Neural progenitor cell (in vitro differentiated cells): ENCODE measurements at regions not wholly inside any gene's neighbourhood (a gene's known extent, or its start where the extent isn't known, plus 50 kb on each side); places are given as distances from the start of the nearest gene placed in this dataset.
"Not testable (repeated sequence)": the region's sequence is repeated elsewhere in the genome, so short reads cannot be mapped to it uniquely, and the experiment has no call there.

Experiments
- DNase-seq: peaks from one replicate; pipeline ENCODE4 v3.0.0-alpha.2; 2016; ENCODE audit warnings: low spot score
- H2AFZ ChIP-seq: fragments of 200-600 bp; sonication (generic); replicated peaks from 2 replicates; pipeline ENCODE4 v1.6.1; 2016; ENCODE audit warnings: antibody characterized with exemption
- H3F3A ChIP-seq: fragments of 200-600 bp; sonication (generic); 2 replicates; pipeline ENCODE4 v1.6.1; 2016; ENCODE audit warnings: antibody characterized with exemption, low read depth
- H3K27ac ChIP-seq: fragments of 200-600 bp; sonication (generic); 2 replicates; pipeline ENCODE4 v1.5.1; 2016; ENCODE audit warnings: mild to moderate bottlenecking
- H3K27me3 ChIP-seq: fragments of 200-600 bp; sonication (generic); 2 replicates; pipeline ENCODE4 v1.6.1; 2016; ENCODE audit warnings: mild to moderate bottlenecking, moderate library complexity
- H3K36me3 ChIP-seq: fragments of 200-600 bp; sonication (generic); 2 replicates; pipeline ENCODE4 v1.5.1; 2016
- H3K4me1 ChIP-seq: fragments of 200-600 bp; sonication (generic); 2 replicates; pipeline ENCODE4 v1.6.1; 2016; ENCODE audit warnings: mixed run types
- H3K4me2 ChIP-seq: fragments of 200-600 bp; sonication (generic); 2 replicates; pipeline ENCODE4 v1.6.1; 2016
- H3K4me3 ChIP-seq: fragments of 200-600 bp; sonication (generic); 2 replicates; pipeline ENCODE4 v1.5.1; 2016
- H3K79me2 ChIP-seq: fragments of 200-600 bp; sonication (generic); 2 replicates; pipeline ENCODE4 v1.6.1; 2016; ENCODE audit warnings: low read depth
- H3K9ac ChIP-seq: fragments of 200-600 bp; sonication (generic); 2 replicates; pipeline ENCODE4 v1.6.1; 2016
- H3K9me3 ChIP-seq: fragments of 200-600 bp; sonication (generic); 2 replicates; pipeline ENCODE4 v1.5.1; 2016; ENCODE audit warnings: low read depth
- H4K20me1 ChIP-seq: fragments of 200-600 bp; sonication (generic); 2 replicates; pipeline ENCODE4 v1.6.1; 2016; ENCODE audit warnings: low read depth
- H3K27ac Mint-ChIP-seq: 3 replicates; pipeline ENCODE4 v1.8.0; 2021; ENCODE audit warnings: mixed read lengths
- H3K27me3 Mint-ChIP-seq: 2 replicates; pipeline ENCODE4 v1.8.0; 2022; ENCODE audit warnings: low read depth, mild to moderate bottlenecking, inconsistent platforms, moderate library complexity, mixed read lengths; ENCODE audit not compliant: insufficient read depth
- H3K36me3 Mint-ChIP-seq: 3 replicates; pipeline ENCODE4 v1.8.0; 2021; ENCODE audit warnings: mixed read lengths
- H3K4me1 Mint-ChIP-seq: 3 replicates; pipeline ENCODE4 v1.8.0; 2021; ENCODE audit warnings: mixed read lengths
- H3K4me3 Mint-ChIP-seq: 3 replicates; pipeline ENCODE4 v1.8.0; 2021; ENCODE audit warnings: mild to moderate bottlenecking, moderate library complexity, mixed read lengths
- H3K9me3 Mint-ChIP-seq: 3 replicates; pipeline ENCODE4 v1.8.0; 2020; ENCODE audit warnings: mixed read lengths
- TF ChIP-seq, protein P1 (sequence below): fragments of 200-600 bp; sonication (generic); IDR thresholded peaks from 2 replicates; pipeline ENCODE4 v1.5.1; 2017; ENCODE audit warnings: antibody characterized with exemption, mild to moderate bottlenecking

- peak; percentile 60 for DNase-seq
- Histone ChIP-seq H3F3A (peaks cover 12% of the 10 kb centered on the region), H3K27me3 (peaks cover 29% of the 10 kb centered on the region), H2AFZ (peak overlapping the region; percentile 79), H3K4me2 (peak overlapping the region; percentile 73), H3K4me3 (peak overlapping the region; percentile 28)
- H3K4me3 Mint-ChIP-seq, result peak overlapping the region; percentile 41
- peaks cover 19% of the 10 kb centered on the region for H3K4me1 Mint-ChIP-seq
- H3K9me3 Mint-ChIP-seq, H3K9me3 ChIP-seq, H3K27me3 Mint-ChIP-seq, H3K36me3 Mint-ChIP-seq, H4K20me1 ChIP-seq, H3K36me3 ChIP-seq, H3K9ac ChIP-seq, H3K27ac Mint-ChIP-seq, H3K4me1 ChIP-seq, H3K27ac ChIP-seq, H3K79me2 ChIP-seq: not testable (repeated sequence)
- TF ChIP-seq, protein P1, sequence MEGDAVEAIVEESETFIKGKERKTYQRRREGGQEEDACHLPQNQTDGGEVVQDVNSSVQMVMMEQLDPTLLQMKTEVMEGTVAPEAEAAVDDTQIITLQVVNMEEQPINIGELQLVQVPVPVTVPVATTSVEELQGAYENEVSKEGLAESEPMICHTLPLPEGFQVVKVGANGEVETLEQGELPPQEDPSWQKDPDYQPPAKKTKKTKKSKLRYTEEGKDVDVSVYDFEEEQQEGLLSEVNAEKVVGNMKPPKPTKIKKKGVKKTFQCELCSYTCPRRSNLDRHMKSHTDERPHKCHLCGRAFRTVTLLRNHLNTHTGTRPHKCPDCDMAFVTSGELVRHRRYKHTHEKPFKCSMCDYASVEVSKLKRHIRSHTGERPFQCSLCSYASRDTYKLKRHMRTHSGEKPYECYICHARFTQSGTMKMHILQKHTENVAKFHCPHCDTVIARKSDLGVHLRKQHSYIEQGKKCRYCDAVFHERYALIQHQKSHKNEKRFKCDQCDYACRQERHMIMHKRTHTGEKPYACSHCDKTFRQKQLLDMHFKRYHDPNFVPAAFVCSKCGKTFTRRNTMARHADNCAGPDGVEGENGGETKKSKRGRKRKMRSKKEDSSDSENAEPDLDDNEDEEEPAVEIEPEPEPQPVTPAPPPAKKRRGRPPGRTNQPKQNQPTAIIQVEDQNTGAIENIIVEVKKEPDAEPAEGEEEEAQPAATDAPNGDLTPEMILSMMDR, result peak; percentile 53
These were observed 130.7 kb downstream of the CRLF3 start for GRCh38 chr17:30693772-30694171.

DNA sequence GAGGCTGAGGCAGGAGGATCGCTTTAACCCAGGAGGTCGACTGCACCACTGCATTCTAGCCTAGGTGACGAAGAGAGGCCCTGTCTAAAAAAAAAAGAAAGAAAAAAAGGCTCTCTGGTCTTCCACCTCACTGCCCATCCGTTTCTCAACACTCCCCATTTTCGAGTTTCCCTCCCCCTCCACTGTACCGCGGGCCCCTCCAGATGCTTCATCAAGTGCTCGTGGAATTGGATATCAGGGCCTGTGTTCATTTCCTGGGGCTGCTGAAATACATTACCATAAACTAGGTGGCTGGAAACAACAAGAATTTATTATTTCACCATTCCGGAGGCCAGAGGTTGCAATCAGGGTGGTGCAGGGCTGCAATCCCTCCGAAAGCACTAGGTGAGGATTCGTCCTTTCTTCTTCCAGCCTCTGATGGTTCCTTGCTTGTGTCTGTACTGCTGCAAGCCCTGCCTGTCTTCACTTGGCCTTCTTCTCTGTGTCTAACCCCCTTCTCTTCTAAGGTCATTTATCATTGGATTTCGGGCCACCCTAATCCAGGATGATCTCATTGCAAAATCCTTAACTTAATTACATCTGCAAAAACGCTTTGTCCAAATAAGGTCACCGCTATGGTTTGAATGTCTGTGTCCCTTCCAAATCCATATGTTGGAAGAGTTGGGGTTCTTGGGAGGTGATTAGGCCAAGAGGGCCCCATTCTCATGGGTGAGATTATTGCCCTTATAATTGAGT is 135.1 kb downstream of the CRLF3 start:
- not testable (repeated sequence) for H3K79me2 ChIP-seq, H3K9me3 Mint-ChIP-seq, H3K27ac ChIP-seq, H3K4me1 ChIP-seq, H3K36me3 ChIP-seq, H2AFZ ChIP-seq, H3K9me3 ChIP-seq, H3K9ac ChIP-seq, H3K27me3 ChIP-seq, H4K20me1 ChIP-seq, H3K4me3 ChIP-seq, H3K4me2 ChIP-seq, H3K4me3 Mint-ChIP-seq, DNase-seq, H3K27me3 Mint-ChIP-seq, H3K36me3 Mint-ChIP-seq, H3F3A ChIP-seq
- Mint-ChIP-seq H3K27ac (peak overlapping the region; percentile 84), H3K4me1 (peaks cover 23% of the 10 kb centered on the region)

- H3K27ac Mint-ChIP-seq, result peak overlapping the region; percentile 52
- H3K4me2 ChIP-seq, result not testable (repeated sequence)
These were observed 137.7 kb downstream of the CRLF3 start for GRCh38 chr17:30686538-30687479.

DNA sequence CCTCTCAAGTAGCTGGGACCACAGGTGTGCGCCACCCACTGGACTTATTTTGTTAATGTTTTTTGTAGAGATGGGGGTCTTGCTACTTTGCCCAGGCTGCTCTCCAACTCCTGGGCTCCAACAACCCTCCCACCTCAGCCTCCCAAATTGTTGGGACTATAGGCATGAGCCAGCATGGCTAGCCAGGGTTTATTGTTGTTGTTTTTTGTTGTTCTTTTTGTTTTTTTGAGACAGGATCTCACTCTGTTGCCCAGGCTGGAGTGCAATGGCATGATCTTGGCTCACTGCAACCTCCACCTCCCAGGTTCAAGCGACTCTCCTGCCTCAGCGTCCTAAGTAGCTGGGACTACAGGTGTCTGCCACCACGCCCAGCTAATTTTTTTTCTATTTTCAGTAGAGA is 142.2 kb downstream of the CRLF3 start:
- H3K4me1 Mint-ChIP-seq, result peaks cover 12% of the 10 kb centered on the region
- not testable (repeated sequence) for DNase-seq, H3K27ac Mint-ChIP-seq, H3K4me2 ChIP-seq, H3K27ac ChIP-seq, H3K79me2 ChIP-seq, H3F3A ChIP-seq, H3K4me3 ChIP-seq, H3K27me3 Mint-ChIP-seq, H3K36me3 ChIP-seq, H3K27me3 ChIP-seq, H2AFZ ChIP-seq, H3K4me1 ChIP-seq, H3K9me3 ChIP-seq, H3K9me3 Mint-ChIP-seq, H3K4me3 Mint-ChIP-seq, H3K36me3 Mint-ChIP-seq, H3K9ac ChIP-seq, H4K20me1 ChIP-seq

More at GRCh38 chr17:30686538-30687479, 137.7 kb downstream of the CRLF3 start:
- not testable (repeated sequence) for H3K36me3 ChIP-seq, H3K9ac ChIP-seq, H3K79me2 ChIP-seq, H3K4me3 ChIP-seq, H3K4me1 ChIP-seq, DNase-seq, H3K27ac ChIP-seq, H4K20me1 ChIP-seq, H3F3A ChIP-seq, H2AFZ ChIP-seq, H3K27me3 ChIP-seq, H3K27me3 Mint-ChIP-seq, H3K36me3 Mint-ChIP-seq, H3K9me3 Mint-ChIP-seq, H3K9me3 ChIP-seq
- H3K4me3 Mint-ChIP-seq, result peak overlapping the region; percentile 47
- peaks cover 17% of the 10 kb centered on the region for H3K4me1 Mint-ChIP-seq

DNA sequence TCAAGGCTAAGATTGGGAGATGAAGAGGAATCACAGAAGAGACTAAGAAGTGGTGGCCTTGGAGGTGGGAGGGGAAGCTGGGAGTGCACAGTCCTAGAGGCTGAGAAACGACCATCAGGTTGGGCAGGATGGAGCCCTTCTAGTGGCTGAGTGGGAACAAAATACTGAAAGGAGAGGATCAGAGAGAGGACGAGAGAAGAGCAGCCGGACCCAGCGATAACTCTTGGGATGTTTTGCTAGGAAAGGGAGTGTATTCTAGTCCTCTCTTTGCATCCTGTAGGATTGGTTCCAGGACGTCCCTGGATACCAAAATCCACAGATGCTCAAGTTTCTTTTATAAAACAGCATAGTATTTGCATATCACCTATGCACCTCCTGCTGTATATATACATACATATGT is 143.8 kb downstream of the CRLF3 start:
- H3K4me1 Mint-ChIP-seq, H3K27me3 ChIP-seq, H3K4me3 Mint-ChIP-seq, DNase-seq, H3K4me3 ChIP-seq, H3K36me3 Mint-ChIP-seq, H3K9me3 Mint-ChIP-seq, H3K27me3 Mint-ChIP-seq, H3F3A ChIP-seq, H3K27ac ChIP-seq, H3K27ac Mint-ChIP-seq, H3K9ac ChIP-seq, H3K4me1 ChIP-seq, H3K36me3 ChIP-seq, H4K20me1 ChIP-seq, H3K4me2 ChIP-seq, H2AFZ ChIP-seq, H3K9me3 ChIP-seq, H3K79me2 ChIP-seq: not testable (repeated sequence)
